ENCODE measurements at regions not wholly inside any gene's neighbourhood (a gene's known extent, or its start where the extent isn't known, plus 50 kb on each side); places are given as distances from the start of the nearest gene placed in this dataset.

- in situ Hi-C loops (cut with HindIII; ENCODE audit: low pct_unique_long_range_greater_than_20kb, low sequenced_read_pairs) = no loop called here
- no peaks in the 10 kb centered on the region for H3K36me3 ChIP-seq (ENCODE audit: control insufficient read depth, insufficient read depth, low read length)
- no peaks in the 10 kb centered on the region for H3K27me3 ChIP-seq (ENCODE audit: control insufficient read depth, insufficient read depth, low read length)
Measured at GRCh38 chr2:177117755-177118154, 94.8 kb upstream of the HNRNPA3 start.

GRCh38 chr2:177118636-177119035 is 94.0 kb upstream of the HNRNPA3 start:
- no peaks in the 10 kb centered on the region for H3K9me3 ChIP-seq (ENCODE audit: control insufficient read depth, insufficient read depth, low read depth, low read length)
- no peak for ATAC-seq
- no peak overlapping the region for H3K4me3 ChIP-seq (ENCODE audit: low read depth in 2 of 2, low read length in 2 of 2)
- BruUV-seq (replicated peaks) = no TSS peak
- CTCF ChIA-PET = interaction anchor here (0.6 kb wide), 1 partner anchor 29 kb away, joined by 5 read pairs; no protein-coding TSS in a partner anchor
- POLR2A ChIA-PET = no interaction called here
- H3K36me3 ChIP-seq (ENCODE audit: control insufficient read depth, insufficient read depth, low read length) = no peaks in the 10 kb centered on the region
- no peaks in the 10 kb centered on the region for H3K4me1 ChIP-seq (ENCODE audit: control insufficient read depth, insufficient read depth, low read length)
- in situ Hi-C loops (cut with HindIII; ENCODE audit: low pct_unique_long_range_greater_than_20kb, low sequenced_read_pairs) (no loop called here), intact Hi-C loops (cut with micrococcal nuclease; ENCODE audit: unreplicated experiment) (no loop called here)
- H3K27me3 ChIP-seq (ENCODE audit: control insufficient read depth, insufficient read depth, low read length) = no peaks in the 10 kb centered on the region
- no peak overlapping the region for H3K27ac ChIP-seq (ENCODE audit: low read length)
- no peak for DNase-seq (ENCODE audit: low read depth, low spot score)
- TF ChIP-seq CTCF (IDR thresholded peaks at IDR 0.05) (no peak), REST (IDR thresholded peaks at IDR 0.05; ENCODE audit: insufficient read depth in 1 of 2, low read depth in 2 of 2, low read length in 1 of 2) (no peak), TCF7L2 (IDR thresholded peaks at IDR 0.05; ENCODE audit: low read depth, low read length) (no peak), SIN3A (IDR thresholded peaks at IDR 0.05; ENCODE audit: borderline replicate concordance, insufficient read depth, low read depth, low read length) (no peak), POLR2AphosphoS5 (IDR thresholded peaks at IDR 0.05; ENCODE audit: low read depth, low read length) (no peak)

More at GRCh38 chr2:177117755-177118154, 94.8 kb upstream of the HNRNPA3 start:
- intact Hi-C loops (cut with micrococcal nuclease; ENCODE audit: unreplicated experiment) = no loop called here
- TF ChIP-seq REST (IDR thresholded peaks at IDR 0.05; ENCODE audit: insufficient read depth in 1 of 2, low read depth in 2 of 2, low read length in 1 of 2) (no peak), TCF7L2 (IDR thresholded peaks at IDR 0.05; ENCODE audit: low read depth, low read length) (no peak), POLR2AphosphoS5 (IDR thresholded peaks at IDR 0.05; ENCODE audit: low read depth, low read length) (no peak), CTCF (IDR thresholded peaks at IDR 0.05) (no peak)
- no peak for DNase-seq (ENCODE audit: low read depth, low spot score)
- H3K4me3 ChIP-seq (ENCODE audit: low read depth in 2 of 2, low read length in 2 of 2) = no peak overlapping the region
- BruUV-seq (replicated peaks) = no TSS peak
- no peaks in the 10 kb centered on the region for H3K4me1 ChIP-seq (ENCODE audit: control insufficient read depth, insufficient read depth, low read length)
- no peaks in the 10 kb centered on the region for H3K9me3 ChIP-seq (ENCODE audit: control insufficient read depth, insufficient read depth, low read depth, low read length)
- ATAC-seq = no peak
- ChIA-PET POLR2A (no interaction called here), CTCF (no interaction called here)
- no peak overlapping the region for H3K27ac ChIP-seq (ENCODE audit: low read length)
